SHP77 treated with DMSO at 0.1 percent for 48 hours (cell line): ENCODE measurements at regions not wholly inside any gene's neighbourhood (a gene's known extent, or its start where the extent isn't known, plus 50 kb on each side); places are given as distances from the start of the nearest gene placed in this dataset.
"Not testable (repeated sequence)": the region's sequence is repeated elsewhere in the genome, so short reads cannot be mapped to it uniquely, and the experiment has no call there.

Experiments used
- DNase-seq: peaks from one replicate; lab custom pipeline; 2025; lab: John Stamatoyannopoulos, UW

DNA sequence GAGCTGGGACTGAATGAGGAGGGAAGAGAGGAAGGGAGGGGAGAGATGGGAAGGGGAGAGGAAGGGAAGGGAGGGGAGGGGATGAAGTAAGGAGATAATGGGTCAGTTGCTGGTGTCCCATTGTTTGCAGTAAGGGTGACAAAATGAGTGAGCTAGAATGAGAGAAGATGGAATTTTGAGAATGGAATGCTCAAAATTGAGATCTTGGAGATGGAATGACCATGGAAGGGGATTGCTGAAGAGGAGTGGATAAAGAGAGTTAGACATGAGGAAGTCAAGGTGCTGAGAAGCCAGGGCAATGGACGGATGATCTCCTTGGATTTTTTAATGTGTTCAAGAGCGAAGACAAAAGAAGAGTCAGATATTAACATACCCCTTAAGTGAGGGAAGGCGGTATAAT, 80.5 kb upstream of the SSTR4 start:
- no peak for DNase-seq

- no peak for DNase-seq
These were observed 76.7 kb upstream of the SSTR4 start for GRCh38 chr20:22958390-22958789.

DNA sequence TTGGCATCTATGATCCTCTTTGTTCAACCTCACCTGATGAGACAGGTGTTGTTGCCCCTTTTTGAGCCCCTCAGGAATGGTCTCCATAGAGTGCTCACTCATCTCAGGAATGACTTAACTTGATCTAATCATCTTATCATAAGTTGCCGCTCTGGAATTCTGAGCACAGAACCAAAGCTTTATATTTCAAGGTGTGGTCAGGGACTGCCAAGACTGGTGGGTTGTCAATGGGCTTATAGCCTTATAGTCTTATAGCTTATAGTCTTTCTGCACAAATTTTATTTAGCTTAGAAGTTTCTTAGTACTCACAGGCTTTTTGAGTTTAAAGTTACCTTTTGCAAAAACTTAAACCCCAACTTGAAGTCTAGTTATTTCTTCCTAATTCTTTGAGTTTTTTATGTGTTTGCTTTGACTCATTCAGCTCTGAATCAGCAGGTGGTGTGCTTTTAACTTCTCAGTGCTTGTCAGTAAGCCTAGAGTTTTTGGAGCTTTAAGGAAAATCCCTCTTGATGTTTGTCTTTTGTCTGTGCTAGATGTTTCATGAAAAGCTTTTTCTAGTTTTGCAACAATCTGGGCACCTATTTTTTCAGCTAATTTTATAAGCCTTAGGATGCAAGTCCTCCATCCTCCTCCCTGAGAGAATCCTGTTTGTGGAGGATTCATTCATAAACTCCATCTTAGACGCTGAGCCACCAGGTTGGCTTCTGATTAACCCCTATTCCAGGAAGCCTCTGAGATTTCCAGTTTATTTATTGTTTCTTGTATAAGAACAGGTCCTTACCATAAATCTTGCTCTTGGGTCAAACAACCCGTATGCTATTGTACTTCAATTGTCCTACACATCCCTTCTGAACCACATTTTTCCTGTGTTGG, 72.3 kb upstream of the SSTR4 start:
- DNase-seq, result no peak

GRCh38 chr20:22963581-22963980, 71.5 kb upstream of the SSTR4 start:
- no peak for DNase-seq

- DNase-seq, result no peak
These were observed 68.2 kb upstream of the SSTR4 start for GRCh38 chr20:22966787-22967464.

DNA sequence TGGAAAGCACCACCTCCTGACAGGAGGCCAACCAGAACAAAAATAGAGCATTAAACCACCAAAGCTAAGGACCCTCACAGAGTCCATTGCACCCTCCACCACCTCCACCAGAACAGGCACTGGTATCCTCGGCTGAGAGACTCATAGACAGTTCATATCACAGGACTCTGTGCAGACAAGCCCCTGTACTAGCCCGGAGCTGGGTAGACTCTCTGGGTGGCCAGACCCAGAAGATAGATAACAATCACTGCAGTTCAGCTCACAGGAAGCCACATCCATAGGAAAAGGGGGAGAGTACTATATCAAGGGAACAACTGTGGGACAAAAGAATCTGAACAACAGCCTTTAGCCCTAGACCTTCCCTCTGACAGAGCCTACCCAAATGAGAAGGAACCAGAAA, 67.4 kb upstream of the SSTR4 start:
- DNase-seq, result not testable (repeated sequence)

DNA sequence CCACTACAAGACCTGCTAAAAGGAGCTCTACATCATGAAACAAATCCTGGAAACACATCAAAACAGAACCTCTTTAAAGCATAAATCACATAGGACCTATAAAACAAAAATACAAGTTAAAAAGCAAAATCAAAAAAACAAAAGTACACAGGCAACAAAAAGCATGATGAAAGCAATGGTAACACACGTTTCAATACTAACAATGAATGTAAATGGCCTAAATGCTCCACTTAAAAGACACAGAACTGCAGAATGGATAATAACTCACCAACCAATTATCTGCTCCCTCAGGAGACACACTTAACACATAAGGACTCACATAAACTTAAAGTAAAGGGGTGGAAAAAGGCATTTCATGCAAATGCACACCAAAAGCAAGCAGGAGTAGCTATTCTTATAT, 66.1 kb upstream of the SSTR4 start:
- not testable (repeated sequence) for DNase-seq

GRCh38 chr20:22971077-22971476, 64.0 kb upstream of the SSTR4 start:
- DNase-seq, result not testable (repeated sequence)

DNA sequence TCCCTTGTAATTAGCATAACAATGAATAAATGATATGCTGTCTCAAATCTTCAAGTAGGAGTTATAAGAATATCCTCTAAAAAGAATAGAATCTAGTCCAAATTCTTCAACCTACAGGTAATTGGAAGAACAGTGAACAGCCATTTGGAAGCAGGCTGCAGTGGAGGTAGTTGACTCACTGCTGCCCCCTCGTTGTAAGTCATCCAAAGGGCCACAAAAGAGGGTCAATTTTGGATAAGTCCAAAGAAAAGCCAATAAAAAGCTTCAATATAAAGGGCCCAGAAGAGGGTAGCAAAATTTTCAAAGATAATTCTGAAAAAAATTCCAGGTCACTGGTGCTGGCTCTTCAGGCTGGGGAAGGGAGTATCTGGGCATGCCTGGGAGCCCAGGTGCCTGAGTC, 60.8 kb upstream of the SSTR4 start:
- no peak for DNase-seq

DNA sequence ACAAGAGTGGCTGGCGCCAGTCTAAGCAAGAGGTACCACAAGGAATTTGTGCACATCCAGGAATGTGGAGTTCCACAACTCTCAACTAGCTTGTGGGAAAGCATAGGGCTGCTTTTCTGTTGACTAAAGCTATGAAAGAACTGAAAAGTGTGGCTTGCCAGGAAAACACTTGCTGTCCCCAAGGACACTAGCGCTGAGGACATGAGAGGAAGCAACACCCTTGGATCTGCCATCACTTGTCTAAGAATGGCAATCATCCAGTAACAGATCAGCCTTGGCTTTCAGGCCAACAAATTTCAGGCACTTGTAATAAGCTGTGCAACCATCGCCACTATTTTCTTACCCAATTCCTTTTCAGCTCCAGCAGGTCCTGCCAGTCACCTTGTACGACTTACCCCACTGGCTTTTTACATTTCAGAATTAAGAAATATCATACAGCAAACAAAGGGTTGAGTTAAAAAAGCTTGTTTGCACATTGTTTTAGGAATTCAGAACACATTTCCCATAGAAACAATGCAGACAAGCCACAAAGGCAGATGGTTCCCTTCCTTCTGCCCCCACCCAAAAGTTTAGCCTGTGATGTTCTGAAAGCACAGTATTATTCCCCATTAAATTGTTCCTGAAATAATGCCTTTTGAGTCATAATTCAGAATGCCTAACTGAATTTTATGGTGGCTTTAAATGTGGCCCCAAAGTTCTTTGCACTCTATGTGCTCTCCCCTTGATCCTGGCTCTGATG, 57.9 kb upstream of the SSTR4 start:
- no peak for DNase-seq

GRCh38 chr20:22984008-22984407, 51.1 kb upstream of the SSTR4 start:
- no peak for DNase-seq

GRCh38 chr20:22984606-22985005, 50.5 kb upstream of the SSTR4 start:
- DNase-seq, result no peak

DNA sequence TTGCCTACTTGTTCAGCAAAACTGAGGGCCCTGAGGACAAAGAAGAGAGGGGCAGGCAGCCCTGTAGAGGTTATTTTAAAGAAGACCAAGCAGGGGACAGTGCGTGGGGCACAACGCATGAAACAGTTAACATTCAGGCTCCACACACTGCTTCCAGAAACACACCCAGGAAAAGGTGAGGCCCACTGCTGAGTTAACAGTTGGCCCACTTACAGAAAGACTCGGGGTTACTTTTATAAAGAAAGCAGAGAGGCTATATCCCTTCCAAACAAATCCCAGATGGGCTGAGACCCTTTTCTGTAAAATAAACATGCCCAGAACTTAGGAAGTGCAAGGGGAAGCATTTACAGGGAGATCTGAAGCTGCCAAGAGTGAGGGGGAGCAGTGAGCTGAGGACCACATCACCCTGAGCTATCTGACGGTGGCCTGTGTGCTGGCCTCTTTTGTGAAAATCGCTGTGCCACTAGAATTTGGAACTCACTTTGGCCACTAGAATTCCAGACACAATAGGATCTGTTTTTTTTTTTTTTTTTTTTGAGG, 49.8 kb upstream of the SSTR4 start:
- DNase-seq, result no peak
